ENCODE measurements at regions not wholly inside any gene's neighbourhood (a gene's known extent, or its start where the extent isn't known, plus 50 kb on each side); places are given as distances from the start of the nearest gene placed in this dataset.

GRCh38 chr5:155878991-155879575 is 447.9 kb upstream of the SGCD start:
- H3K9me3 ChIP-seq (ENCODE audit: severe bottlenecking), result peaks cover 3% of the 10 kb centered on the region
- DNase-seq, result no peak

GRCh38 chr5:155884041-155884440 is 442.9 kb upstream of the SGCD start:
- H3K27me3 ChIP-seq (ENCODE audit: insufficient read depth, low read depth, severe bottlenecking), result no peaks in the 10 kb centered on the region
- peak; percentile 63 for DNase-seq
- H3K27ac ChIP-seq, result peak overlapping the region; percentile 66
- H3K9me3 ChIP-seq (ENCODE audit: severe bottlenecking), result peaks cover 3% of the 10 kb centered on the region
- no peak overlapping the region for H3K4me3 ChIP-seq (ENCODE audit: low read depth, low read length)
- H3K36me3 ChIP-seq, result no peaks in the 10 kb centered on the region
- no peak for TF ChIP-seq CTCF (IDR thresholded peaks at IDR 0.05; ENCODE audit: low read depth, low read length)

More at GRCh38 chr5:155878991-155879575, 447.9 kb upstream of the SGCD start:
- H3K27me3 ChIP-seq (ENCODE audit: insufficient read depth, low read depth, severe bottlenecking), result no peaks in the 10 kb centered on the region
- TF ChIP-seq CTCF (IDR thresholded peaks at IDR 0.05; ENCODE audit: low read depth, low read length), result no peak
- H3K36me3 ChIP-seq, result no peaks in the 10 kb centered on the region
- no peak overlapping the region for H3K4me3 ChIP-seq (ENCODE audit: low read depth, low read length)
- H3K27ac ChIP-seq, result no peak overlapping the region

DNA sequence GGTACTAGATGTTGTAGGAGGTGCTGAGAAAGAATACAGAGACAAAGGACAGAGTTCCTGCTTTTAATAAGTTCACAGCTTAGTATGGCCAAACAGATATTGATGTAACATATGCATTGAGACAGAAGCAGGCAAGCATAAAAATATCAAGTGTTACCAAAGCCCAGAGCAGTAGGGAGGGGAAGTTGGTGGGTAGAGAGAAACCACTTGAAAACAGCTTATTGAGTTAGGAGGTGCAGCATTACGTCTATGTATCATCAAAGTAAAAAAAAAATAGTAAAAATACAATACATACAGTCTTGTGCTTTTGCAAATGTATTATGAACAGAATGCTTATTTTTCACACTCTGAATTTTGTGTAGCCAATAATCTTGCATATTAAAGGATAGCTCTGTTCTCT is 441.8 kb upstream of the SGCD start:
- Histone ChIP-seq H3K9me3 (ENCODE audit: severe bottlenecking) (peaks cover 3% of the 10 kb centered on the region), H3K27ac (no peak overlapping the region), H3K27me3 (ENCODE audit: insufficient read depth, low read depth, severe bottlenecking) (no peaks in the 10 kb centered on the region), H3K36me3 (no peaks in the 10 kb centered on the region), H3K4me3 (ENCODE audit: low read depth, low read length) (no peak overlapping the region)
- no peak for DNase-seq
- TF ChIP-seq CTCF (IDR thresholded peaks at IDR 0.05; ENCODE audit: low read depth, low read length), result no peak

GRCh38 chr5:155886311-155887031 is 440.5 kb upstream of the SGCD start:
- Histone ChIP-seq H3K36me3 (no peaks in the 10 kb centered on the region), H3K4me3 (ENCODE audit: low read depth, low read length) (no peak overlapping the region), H3K9me3 (ENCODE audit: severe bottlenecking) (peaks cover 3% of the 10 kb centered on the region), H3K27me3 (ENCODE audit: insufficient read depth, low read depth, severe bottlenecking) (no peaks in the 10 kb centered on the region), H3K27ac (no peak overlapping the region)
- TF ChIP-seq CTCF (IDR thresholded peaks at IDR 0.05; ENCODE audit: low read depth, low read length), result no peak
- no peak for DNase-seq

GRCh38 chr5:155895484-155895883 is 431.5 kb upstream of the SGCD start:
- DNase-seq, result no peak
- Histone ChIP-seq H3K9me3 (ENCODE audit: severe bottlenecking) (no peaks in the 10 kb centered on the region), H3K4me3 (ENCODE audit: low read depth, low read length) (no peak overlapping the region), H3K27me3 (ENCODE audit: insufficient read depth, low read depth, severe bottlenecking) (no peaks in the 10 kb centered on the region), H3K27ac (no peak overlapping the region), H3K36me3 (no peaks in the 10 kb centered on the region)
- TF ChIP-seq CTCF (IDR thresholded peaks at IDR 0.05; ENCODE audit: low read depth, low read length), result no peak

Measured in WERI-Rb-1 (cell line).